ENCODE measurements at regions not wholly inside any gene's neighbourhood (a gene's known extent, or its start where the extent isn't known, plus 50 kb on each side); places are given as distances from the start of the nearest gene placed in this dataset.

DNA sequence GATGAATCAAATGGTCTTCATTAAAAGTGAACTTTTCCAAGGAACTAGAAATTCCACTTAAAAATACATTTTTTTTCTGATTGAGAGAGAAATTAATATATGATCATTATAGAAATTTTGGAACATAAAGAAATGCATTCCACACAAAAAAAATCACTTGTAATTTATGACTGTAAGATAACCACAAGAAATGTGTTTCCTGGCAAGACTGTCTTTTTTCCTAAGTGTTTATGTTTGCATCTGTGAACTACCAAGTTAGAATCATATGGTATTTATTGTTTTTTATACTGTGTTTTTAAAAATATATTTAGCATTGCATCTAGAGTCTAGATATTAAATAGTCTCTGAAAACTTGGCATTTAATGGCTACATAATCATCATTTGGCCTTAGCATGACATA lies 726.8 kb downstream of the BCL11B start:
- Mint-ChIP-seq H3K4me3 (no peak overlapping the region), H3K27me3 (peaks cover 0 to 6% of the 10 kb centered on the region in 2 donors), H3K9me3 (no peaks in the 10 kb centered on the region), H3K27ac (no peak overlapping the region), H3K36me3 (ENCODE audit: insufficient read depth) (no peaks in the 10 kb centered on the region), H3K4me1 (ENCODE audit: low read depth in 2 of 2) (peaks cover 0 to 6% of the 10 kb centered on the region in 2 donors)
- ATAC-seq (replicated peaks) (no peak), DNase-seq (no peak)

DNA sequence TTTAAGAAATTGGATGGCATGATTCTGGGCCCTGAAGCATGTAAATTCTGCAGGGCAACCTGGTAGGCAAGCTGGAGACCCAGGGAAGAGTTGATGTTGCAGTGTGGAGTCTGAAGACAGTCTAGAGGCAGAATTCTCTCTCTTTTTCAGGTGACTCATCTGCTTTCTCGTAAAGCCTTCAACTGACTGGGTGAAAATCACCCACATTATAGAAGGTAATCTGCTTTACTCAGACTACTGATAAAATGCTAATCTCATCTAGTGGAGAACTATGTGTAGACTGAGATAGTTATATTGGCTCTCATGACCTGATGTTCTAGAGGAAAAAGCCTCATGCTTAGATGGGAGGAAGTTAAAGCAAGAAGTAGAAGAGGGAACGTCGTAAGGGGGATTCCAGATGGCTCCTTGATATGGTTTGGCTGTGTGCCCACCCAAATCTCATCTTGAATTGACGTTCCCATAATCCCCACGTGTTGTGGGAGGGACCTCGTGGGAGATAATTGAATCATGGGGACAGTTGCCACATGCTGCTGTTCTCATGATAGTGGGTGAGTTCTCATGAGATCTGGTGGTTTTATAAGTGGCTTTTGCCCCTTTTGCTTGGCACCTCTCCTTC lies 723.8 kb downstream of the BCL11B start:
- Mint-ChIP-seq H3K4me1 (ENCODE audit: low read depth in 2 of 2) (peaks cover 0 to 6% of the 10 kb centered on the region in 2 donors), H3K9me3 (no peaks in the 10 kb centered on the region), H3K27me3 (no peaks in the 10 kb centered on the region), H3K27ac (no peak overlapping the region), H3K36me3 (ENCODE audit: insufficient read depth) (no peaks in the 10 kb centered on the region), H3K4me3 (no peak overlapping the region)
- no peak for ATAC-seq (replicated peaks)
- no peak for DNase-seq

DNA sequence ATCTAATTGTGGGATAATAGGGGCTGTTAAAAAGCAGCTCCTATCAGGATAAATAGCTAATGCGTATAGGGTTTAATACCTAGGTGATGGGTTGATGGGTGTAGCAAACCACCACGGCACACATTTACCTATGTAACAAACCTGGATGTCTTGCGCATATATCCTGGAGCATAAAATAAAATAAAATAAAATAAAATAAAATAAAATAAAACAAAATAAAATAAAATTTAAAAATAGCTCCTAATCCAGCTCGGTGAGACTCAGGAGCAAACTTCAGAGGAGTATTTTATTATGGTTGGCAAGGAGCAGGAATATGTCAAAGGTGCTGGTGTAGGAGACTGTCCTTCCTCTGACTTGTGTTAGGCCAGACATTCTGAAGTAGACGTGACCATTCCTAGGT lies 721.0 kb downstream of the BCL11B start:
- Mint-ChIP-seq H3K36me3 (ENCODE audit: insufficient read depth) (no peaks in the 10 kb centered on the region), H3K27ac (no peak overlapping the region), H3K4me1 (ENCODE audit: low read depth in 2 of 2) (peaks cover 0 to 6% of the 10 kb centered on the region in 2 donors), H3K27me3 (peaks cover 10 to 11% of the 10 kb centered on the region in 2 donors), H3K9me3 (no peaks in the 10 kb centered on the region), H3K4me3 (no peak overlapping the region)
- ATAC-seq (replicated peaks) (no peak), DNase-seq (no peak)

DNA sequence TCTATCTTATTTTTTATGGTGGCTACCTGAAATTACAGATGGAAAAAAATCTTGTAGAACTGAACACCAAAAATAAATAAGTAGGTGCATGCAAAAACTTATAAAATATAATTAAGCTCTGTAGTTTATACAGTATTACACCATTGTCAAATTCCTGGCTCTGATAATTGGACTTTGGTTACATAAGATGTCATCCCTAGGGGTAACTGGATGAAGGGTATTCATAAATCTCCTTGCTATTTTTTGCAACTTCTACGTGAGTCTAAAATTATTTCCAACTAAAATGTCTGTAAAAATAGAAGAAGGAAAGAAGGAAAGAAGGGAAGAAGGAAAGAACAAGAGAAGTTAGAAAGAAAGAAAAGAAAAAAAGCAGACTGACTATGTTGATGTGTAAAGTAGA lies 716.6 kb downstream of the BCL11B start:
- Mint-ChIP-seq H3K36me3 (ENCODE audit: insufficient read depth) (no peaks in the 10 kb centered on the region), H3K27ac (no peak overlapping the region), H3K9me3 (no peaks in the 10 kb centered on the region), H3K27me3 (peaks cover 16 to 28% of the 10 kb centered on the region in 2 donors), H3K4me1 (ENCODE audit: low read depth in 2 of 2) (peaks cover 0 to 2% of the 10 kb centered on the region in 2 donors), H3K4me3 (no peak overlapping the region)
- ATAC-seq (replicated peaks) (no peak), DNase-seq (no peak)

DNA sequence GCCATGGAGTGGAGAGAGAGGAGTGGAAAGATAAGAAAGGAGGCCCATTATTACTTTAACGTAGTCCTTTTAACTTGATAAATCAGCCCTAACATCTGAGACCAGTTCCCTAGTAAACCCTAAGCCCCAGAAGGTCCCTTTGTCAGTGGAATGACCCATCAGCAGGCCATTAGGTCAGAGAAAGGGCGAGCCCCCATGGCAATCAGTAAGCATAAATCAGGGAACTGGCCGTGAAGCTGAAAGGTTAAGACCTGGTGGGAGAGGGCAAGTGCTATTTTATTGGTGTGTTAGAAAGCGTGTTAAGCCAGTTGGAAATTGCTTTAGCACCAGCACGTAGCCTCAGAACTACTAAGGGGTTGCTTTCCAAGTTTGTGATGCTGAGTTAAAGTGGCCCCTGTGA lies 708.0 kb downstream of the BCL11B start:
- no peak for DNase-seq
- H3K27me3 Mint-ChIP-seq = peaks cover 0 to 16% of the 10 kb centered on the region in 2 donors
- no peak overlapping the region for H3K4me3 Mint-ChIP-seq

DNA sequence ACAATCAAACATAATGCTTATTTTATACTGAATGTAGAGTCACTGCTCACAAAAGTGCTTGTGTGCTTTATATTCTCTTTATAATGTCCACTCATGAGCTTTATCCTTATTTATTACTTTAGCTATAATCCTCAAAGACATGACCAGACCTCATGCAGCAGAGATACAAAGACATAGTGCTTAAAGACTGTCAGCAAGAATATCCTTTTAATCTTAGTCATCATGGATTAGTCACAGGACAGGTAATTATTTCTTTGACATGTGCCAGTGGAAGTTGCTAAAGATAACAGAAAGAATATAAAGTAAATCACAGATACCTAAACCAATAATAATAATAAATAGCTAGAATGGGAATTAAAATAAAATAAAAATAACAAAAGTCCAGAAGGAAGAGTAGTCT lies 707.5 kb downstream of the BCL11B start:
- Mint-ChIP-seq H3K9me3 (no peaks in the 10 kb centered on the region), H3K36me3 (ENCODE audit: insufficient read depth) (no peaks in the 10 kb centered on the region), H3K27ac (no peak overlapping the region), H3K4me1 (ENCODE audit: low read depth in 2 of 2) (peaks cover 0 to 2% of the 10 kb centered on the region in 2 donors), H3K27me3 (peaks cover 0 to 10% of the 10 kb centered on the region in 2 donors), H3K4me3 (no peak overlapping the region)
- ATAC-seq (replicated peaks) (no peak), DNase-seq (no peak)

More for the DNA sequence above, 708.0 kb downstream of the BCL11B start:
- Mint-ChIP-seq H3K9me3 (no peaks in the 10 kb centered on the region), H3K4me1 (ENCODE audit: low read depth in 2 of 2) (peaks cover 0 to 2% of the 10 kb centered on the region in 2 donors), H3K27ac (no peak overlapping the region), H3K36me3 (ENCODE audit: insufficient read depth) (no peaks in the 10 kb centered on the region)
- no peak for ATAC-seq (replicated peaks)

DNA sequence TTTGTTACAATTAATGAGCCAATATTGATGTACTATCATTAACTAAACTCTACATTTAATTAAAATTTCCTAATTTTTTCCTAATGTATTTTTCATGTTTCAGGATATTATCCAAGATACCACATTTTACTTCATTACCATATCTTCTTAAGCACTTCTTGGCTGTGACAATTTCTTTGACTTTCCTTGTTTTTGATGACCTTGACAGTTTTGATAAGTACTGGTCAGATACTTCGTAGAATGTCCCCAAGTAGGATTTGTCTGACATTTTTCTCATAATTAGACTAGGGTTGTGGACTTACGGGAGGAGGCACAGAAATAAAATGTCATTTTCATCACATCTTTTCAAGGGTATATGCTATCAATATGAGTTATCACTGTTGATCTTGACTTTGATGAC lies 700.9 kb downstream of the BCL11B start:
- Mint-ChIP-seq H3K4me3 (no peak overlapping the region), H3K27me3 (no peaks in the 10 kb centered on the region), H3K27ac (no peak overlapping the region), H3K4me1 (ENCODE audit: low read depth in 2 of 2) (no peaks in the 10 kb centered on the region), H3K36me3 (ENCODE audit: insufficient read depth) (no peaks in the 10 kb centered on the region), H3K9me3 (no peaks in the 10 kb centered on the region)
- DNase-seq = no peak
- ATAC-seq (replicated peaks) = no peak

DNA sequence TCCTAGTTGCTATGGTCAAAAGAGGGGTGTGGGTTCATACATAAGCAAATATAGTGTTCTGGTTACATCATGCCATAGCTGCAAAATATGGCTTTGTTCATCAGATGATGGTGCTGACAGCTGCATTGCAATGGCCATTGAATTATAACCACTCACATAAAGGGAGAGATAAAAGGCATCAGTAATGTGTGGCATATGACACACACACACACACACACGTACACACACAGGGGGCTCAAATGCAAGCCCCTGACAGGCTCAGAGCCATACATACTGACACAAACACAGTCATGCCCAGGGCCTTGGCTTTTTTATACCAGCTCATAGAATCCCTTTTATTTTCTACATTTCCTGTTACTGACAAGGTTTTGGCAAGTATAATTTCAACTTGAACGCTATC lies 698.9 kb downstream of the BCL11B start:
- no peak overlapping the region for H3K27ac Mint-ChIP-seq
- H3K36me3 Mint-ChIP-seq (ENCODE audit: insufficient read depth) = no peaks in the 10 kb centered on the region
- DNase-seq = no peak
- no peaks in the 10 kb centered on the region for H3K4me1 Mint-ChIP-seq (ENCODE audit: low read depth in 2 of 2)
- no peaks in the 10 kb centered on the region for H3K9me3 Mint-ChIP-seq
- H3K27me3 Mint-ChIP-seq = no peaks in the 10 kb centered on the region
- H3K4me3 Mint-ChIP-seq = no peak overlapping the region
- no peak for ATAC-seq (replicated peaks)

DNA sequence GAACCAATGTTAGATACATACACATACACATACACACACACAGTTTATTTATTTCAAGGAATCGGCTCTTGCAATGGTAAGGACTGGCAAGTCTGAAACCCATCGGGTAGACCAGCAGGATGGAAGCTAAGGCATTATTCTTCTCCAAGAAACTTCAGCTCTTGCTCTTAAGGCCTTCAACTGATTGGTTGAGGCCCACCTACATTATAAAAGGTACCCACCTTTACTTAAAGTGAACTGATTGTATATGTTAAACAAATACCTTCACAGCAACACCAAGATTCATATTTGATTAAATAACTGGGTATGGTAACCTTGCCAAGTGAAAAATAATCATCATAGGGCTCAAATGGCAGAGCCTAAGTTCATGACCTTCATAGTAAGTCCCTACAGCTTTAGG lies 695.5 kb downstream of the BCL11B start:
- ATAC-seq (replicated peaks) = no peak
- H3K4me1 Mint-ChIP-seq (ENCODE audit: low read depth in 2 of 2) = no peaks in the 10 kb centered on the region
- H3K27ac Mint-ChIP-seq = no peak overlapping the region
- H3K4me3 Mint-ChIP-seq = no peak overlapping the region
- no peaks in the 10 kb centered on the region for H3K36me3 Mint-ChIP-seq (ENCODE audit: insufficient read depth)
- no peaks in the 10 kb centered on the region for H3K9me3 Mint-ChIP-seq
- H3K27me3 Mint-ChIP-seq = peaks cover 0 to 9% of the 10 kb centered on the region in 2 donors
- DNase-seq = no peak

DNA sequence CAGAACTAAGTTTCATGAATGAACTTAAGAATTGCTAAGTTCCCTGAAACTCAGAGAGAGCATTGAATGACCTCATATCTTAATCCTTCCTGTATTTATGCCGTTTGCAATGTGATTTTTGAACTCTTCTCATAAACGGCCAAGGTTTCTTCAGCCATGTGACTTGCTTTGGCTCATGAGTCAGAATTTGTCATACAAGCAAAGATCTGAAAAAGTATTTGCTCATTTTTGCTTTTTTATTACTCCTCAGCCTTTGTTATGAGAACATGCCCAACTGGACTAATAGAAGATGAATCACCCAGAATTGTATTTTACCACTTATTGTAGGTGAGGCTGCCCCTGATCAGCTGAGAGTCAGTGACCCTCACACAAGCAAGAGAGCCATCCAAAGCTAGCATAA lies 693.8 kb downstream of the BCL11B start:
- Mint-ChIP-seq H3K27ac (no peak overlapping the region), H3K27me3 (peaks cover 13 to 15% of the 10 kb centered on the region in 2 donors), H3K4me1 (ENCODE audit: low read depth in 2 of 2) (no peaks in the 10 kb centered on the region)

DNA sequence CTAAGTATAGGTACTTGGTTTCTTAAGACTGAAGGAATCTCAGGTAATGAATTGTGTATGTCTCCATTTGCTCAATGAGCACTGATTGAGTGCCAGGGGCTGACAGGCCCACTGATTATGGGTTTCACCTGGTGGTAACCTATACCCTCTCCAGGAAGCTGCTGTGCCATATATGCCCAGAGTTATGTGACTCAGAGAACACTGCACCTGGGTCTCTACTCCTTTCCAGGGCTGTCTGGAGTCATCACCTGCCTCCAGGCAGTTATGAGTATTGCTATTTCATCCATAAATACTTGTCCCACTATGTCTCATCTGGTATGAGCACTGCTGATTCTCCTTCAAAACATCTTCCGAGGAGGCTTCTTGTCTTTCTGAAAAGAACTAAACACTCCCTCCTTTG lies 692.9 kb downstream of the BCL11B start:
- H3K9me3 Mint-ChIP-seq = no peaks in the 10 kb centered on the region
- no peak for ATAC-seq (replicated peaks)
- H3K27me3 Mint-ChIP-seq = peaks cover 13 to 15% of the 10 kb centered on the region in 2 donors
- no peak overlapping the region for H3K27ac Mint-ChIP-seq
- no peak overlapping the region for H3K4me3 Mint-ChIP-seq
- no peak for DNase-seq
- H3K36me3 Mint-ChIP-seq (ENCODE audit: insufficient read depth) = no peaks in the 10 kb centered on the region
- no peaks in the 10 kb centered on the region for H3K4me1 Mint-ChIP-seq (ENCODE audit: low read depth in 2 of 2)

More for the DNA sequence above, 693.8 kb downstream of the BCL11B start:
- ATAC-seq (replicated peaks) = no peak
- H3K36me3 Mint-ChIP-seq (ENCODE audit: insufficient read depth) = no peaks in the 10 kb centered on the region
- no peak for DNase-seq
- no peak overlapping the region for H3K4me3 Mint-ChIP-seq
- no peaks in the 10 kb centered on the region for H3K9me3 Mint-ChIP-seq

DNA sequence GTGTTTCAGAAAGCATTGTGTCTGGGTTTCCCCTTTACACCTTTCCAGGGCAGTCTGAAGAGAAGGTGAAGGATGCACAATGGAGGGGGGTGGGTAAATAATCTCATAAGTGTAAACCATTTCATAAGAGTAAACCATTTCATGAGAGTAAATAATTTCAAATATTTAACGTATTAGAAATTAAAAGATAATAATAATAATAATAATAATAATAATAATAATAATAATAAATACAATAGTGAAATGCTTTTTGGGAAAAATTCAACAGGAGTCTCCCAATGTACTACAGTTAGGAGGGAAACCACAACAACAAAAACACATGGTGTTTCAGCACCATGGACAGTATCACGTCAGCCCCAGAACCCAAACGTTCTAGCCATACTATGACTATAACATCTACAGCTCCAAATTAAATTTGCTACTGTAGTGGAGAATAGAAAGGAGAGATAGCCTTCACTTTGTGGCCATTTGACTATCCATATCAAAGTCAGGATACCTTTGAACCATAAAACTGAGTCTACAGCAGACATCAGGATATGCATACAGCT lies 691.8 kb downstream of the BCL11B start:
- Mint-ChIP-seq H3K27me3 (peaks cover 13 to 15% of the 10 kb centered on the region in 2 donors), H3K27ac (no peak overlapping the region), H3K36me3 (ENCODE audit: insufficient read depth) (no peaks in the 10 kb centered on the region), H3K4me1 (ENCODE audit: low read depth in 2 of 2) (no peaks in the 10 kb centered on the region), H3K9me3 (no peaks in the 10 kb centered on the region), H3K4me3 (no peak overlapping the region)
- DNase-seq (no peak), ATAC-seq (replicated peaks) (no peak)

DNA sequence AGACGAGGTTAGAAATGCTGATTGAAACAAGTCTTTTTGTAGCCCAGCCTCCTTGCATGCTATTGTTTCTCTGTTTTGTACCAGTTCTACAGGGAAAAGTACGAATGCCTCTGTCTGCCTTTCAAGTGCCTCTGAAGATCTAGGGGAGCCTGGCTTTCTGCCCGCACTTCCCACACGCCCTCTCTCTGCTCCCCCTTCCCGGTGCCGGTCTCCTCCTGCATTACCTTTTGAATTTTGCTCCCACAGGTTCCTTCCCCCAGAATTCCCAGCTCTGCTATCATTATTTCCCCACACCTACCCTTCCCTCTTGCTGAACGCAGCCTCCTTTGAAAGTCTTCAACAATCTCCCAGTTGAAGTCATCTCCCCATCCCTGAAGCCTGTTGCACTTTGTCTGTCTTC lies 689.7 kb downstream of the BCL11B start:
- H3K27ac Mint-ChIP-seq = no peak overlapping the region
- no peaks in the 10 kb centered on the region for H3K9me3 Mint-ChIP-seq
- peaks cover 13 to 15% of the 10 kb centered on the region in 2 donors for H3K27me3 Mint-ChIP-seq
- no peaks in the 10 kb centered on the region for H3K36me3 Mint-ChIP-seq (ENCODE audit: insufficient read depth)
- H3K4me1 Mint-ChIP-seq (ENCODE audit: low read depth in 2 of 2) = no peaks in the 10 kb centered on the region
- ATAC-seq (replicated peaks) = no peak
- H3K4me3 Mint-ChIP-seq = no peak overlapping the region
- DNase-seq = no peak

DNA sequence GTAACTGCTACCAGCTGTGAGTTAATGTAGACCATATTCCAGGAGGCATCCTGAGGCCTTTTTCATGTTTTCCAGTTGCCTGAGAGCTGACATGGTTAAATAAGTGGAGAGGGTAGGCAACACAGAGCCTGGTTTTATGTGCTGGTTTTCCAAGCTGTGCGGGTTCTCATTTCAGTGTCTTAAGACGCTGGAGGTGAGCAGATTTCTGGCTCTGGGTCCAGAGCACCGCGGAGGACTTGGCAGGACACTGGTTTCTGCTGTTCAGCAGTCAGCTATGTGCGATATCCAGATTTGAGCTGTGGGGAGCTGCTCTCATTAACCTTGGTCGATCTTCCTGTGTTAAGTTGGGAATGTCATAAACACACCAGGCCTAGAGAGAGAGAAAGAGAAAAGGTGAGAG lies 680.8 kb downstream of the BCL11B start:
- no peaks in the 10 kb centered on the region for H3K27me3 Mint-ChIP-seq
- no peak overlapping the region for H3K4me3 Mint-ChIP-seq
- peaks cover 0 to under 1% of the 10 kb centered on the region in 2 donors for H3K9me3 Mint-ChIP-seq
- no peak overlapping the region for H3K27ac Mint-ChIP-seq
- ATAC-seq (replicated peaks) (no peak), DNase-seq (no peak)
- H3K4me1 Mint-ChIP-seq (ENCODE audit: low read depth in 2 of 2) = no peaks in the 10 kb centered on the region
- H3K36me3 Mint-ChIP-seq (ENCODE audit: insufficient read depth) = peaks cover 4% of the 10 kb centered on the region
